Smooth muscle cell (in vitro differentiated cells): ENCODE measurements at regions not wholly inside any gene's neighbourhood (a gene's known extent, or its start where the extent isn't known, plus 50 kb on each side); places are given as distances from the start of the nearest gene placed in this dataset.

Experiments used
- DNase-seq: peaks from one replicate; lab custom pipeline; 2025; ENCODE audit not compliant: unreplicated experiment; lab: John Stamatoyannopoulos, UW
- H2AFZ ChIP-seq: fragments of 200-600 bp; sonication (generic); 2 replicates; pipeline ENCODE4 v1.6.0; 2016; ENCODE audit warnings: antibody characterized with exemption, low read depth, mild to moderate bottlenecking
- H3F3A ChIP-seq: fragments of 200-600 bp; sonication (generic); 2 replicates; pipeline ENCODE4 v1.6.0; 2017; ENCODE audit warnings: antibody characterized with exemption, low read depth
- H3K27ac ChIP-seq: fragments of 200-600 bp; sonication (generic); 2 replicates; pipeline ENCODE4 v1.5.1; 2016; ENCODE audit warnings: low read depth, mild to moderate bottlenecking
- H3K27me3 ChIP-seq: fragments of 200-600 bp; sonication (generic); 2 replicates; pipeline ENCODE4 v1.6.1; 2016; ENCODE audit warnings: low read depth, mild to moderate bottlenecking
- H3K36me3 ChIP-seq: fragments of 200-600 bp; sonication (generic); 2 replicates; pipeline ENCODE4 v1.5.1; 2016; ENCODE audit warnings: low read depth
- H3K4me1 ChIP-seq: fragments of 200-600 bp; sonication (generic); 2 replicates; pipeline ENCODE4 v1.5.1; 2016; ENCODE audit warnings: low read depth
- H3K4me2 ChIP-seq: fragments of 200-600 bp; sonication (generic); 2 replicates; pipeline ENCODE4 v1.6.0; 2016; ENCODE audit warnings: mild to moderate bottlenecking
- H3K4me3 ChIP-seq: fragments of 200-600 bp; sonication (generic); 2 replicates; pipeline ENCODE4 v1.5.1; 2016; ENCODE audit warnings: mild to moderate bottlenecking
- H3K79me2 ChIP-seq: fragments of 200-600 bp; sonication (generic); 2 replicates; pipeline ENCODE4 v1.6.0; 2016; ENCODE audit warnings: low read depth, mild to moderate bottlenecking
- H3K9ac ChIP-seq: fragments of 200-600 bp; sonication (generic); 2 replicates; pipeline ENCODE4 v1.6.0; 2016; ENCODE audit warnings: low read depth
- H3K9me3 ChIP-seq: fragments of 200-600 bp; sonication (generic); replicated peaks from 2 replicates; pipeline ENCODE4 v1.5.1; 2016; ENCODE audit warnings: low read depth
- H4K20me1 ChIP-seq: fragments of 200-600 bp; sonication (generic); 2 replicates; pipeline ENCODE4 v1.6.0; 2016; ENCODE audit warnings: low read depth
- CTCF ChIP-seq: fragments of 200-600 bp; sonication (generic); IDR thresholded peaks from 2 replicates; pipeline ENCODE4 v1.5.1; 2017; ENCODE audit warnings: borderline replicate concordance, mild to moderate bottlenecking, antibody characterized with exemption; ENCODE audit not compliant: insufficient read depth, poor library complexity, severe bottlenecking
- WGBS: methylation state at CpG from one replicate; pipeline ENCODE4 v1.1.7; 2016; ENCODE audit warnings: low lambda C conversion rate; 5-methylcytosine and 5-hydroxymethylcytosine counted together

- 42% methylated on average over 2 of the region's 2 CpGs for WGBS
- Histone ChIP-seq H3K9ac (no peak overlapping the region), H3K9me3 (no peaks in the 10 kb centered on the region), H3K4me2 (no peak overlapping the region), H3K36me3 (no peaks in the 10 kb centered on the region), H2AFZ (no peak overlapping the region), H3F3A (no peaks in the 10 kb centered on the region), H4K20me1 (no peaks in the 10 kb centered on the region), H3K27ac (no peak overlapping the region), H3K79me2 (no peaks in the 10 kb centered on the region), H3K27me3 (no peaks in the 10 kb centered on the region), H3K4me3 (no peak overlapping the region), H3K4me1 (no peaks in the 10 kb centered on the region)
- TF ChIP-seq CTCF: no peak
- DNase-seq: no peak
Observed at GRCh38 chr3:87486115-87486514, 209.7 kb upstream of the POU1F1 start.

- 52% methylated on average over 3 of the region's 3 CpGs for WGBS
- H3F3A ChIP-seq: no peaks in the 10 kb centered on the region
- no peak for DNase-seq
- no peaks in the 10 kb centered on the region for H3K36me3 ChIP-seq
- no peaks in the 10 kb centered on the region for H4K20me1 ChIP-seq
- H3K9ac ChIP-seq: no peak overlapping the region
- no peak overlapping the region for H2AFZ ChIP-seq
- no peak overlapping the region for H3K4me2 ChIP-seq
- no peaks in the 10 kb centered on the region for H3K4me1 ChIP-seq
- H3K4me3 ChIP-seq: no peak overlapping the region
- no peaks in the 10 kb centered on the region for H3K9me3 ChIP-seq
- no peaks in the 10 kb centered on the region for H3K27me3 ChIP-seq
- no peaks in the 10 kb centered on the region for H3K79me2 ChIP-seq
- no peak overlapping the region for H3K27ac ChIP-seq
- TF ChIP-seq CTCF: no peak
Observed at GRCh38 chr3:87478716-87479115, 202.3 kb upstream of the POU1F1 start.

GRCh38 chr3:87473944-87474343, 197.6 kb upstream of the POU1F1 start:
- Histone ChIP-seq H4K20me1 (no peaks in the 10 kb centered on the region), H3K79me2 (no peaks in the 10 kb centered on the region), H3K4me3 (no peak overlapping the region), H3K27ac (no peak overlapping the region), H3K27me3 (no peaks in the 10 kb centered on the region), H3K4me1 (no peaks in the 10 kb centered on the region), H3F3A (no peaks in the 10 kb centered on the region), H3K9me3 (no peaks in the 10 kb centered on the region), H2AFZ (no peak overlapping the region), H3K9ac (no peak overlapping the region), H3K4me2 (no peak overlapping the region), H3K36me3 (no peaks in the 10 kb centered on the region)
- no peak for DNase-seq
- no peak for TF ChIP-seq CTCF

- Histone ChIP-seq H3K27me3 (no peaks in the 10 kb centered on the region), H3K79me2 (no peaks in the 10 kb centered on the region), H3K4me1 (no peaks in the 10 kb centered on the region), H3K4me2 (no peak overlapping the region), H3K9ac (no peak overlapping the region), H3F3A (no peaks in the 10 kb centered on the region), H4K20me1 (no peaks in the 10 kb centered on the region), H3K9me3 (no peaks in the 10 kb centered on the region), H2AFZ (no peak overlapping the region), H3K4me3 (no peak overlapping the region), H3K27ac (no peak overlapping the region), H3K36me3 (no peaks in the 10 kb centered on the region)
- no peak for DNase-seq
- no peak for TF ChIP-seq CTCF
Observed at GRCh38 chr3:87468938-87469337, 192.6 kb upstream of the POU1F1 start.
